K562 (cell line): ENCODE measurements at regions not wholly inside any gene's neighbourhood (a gene's known extent, or its start where the extent isn't known, plus 50 kb on each side); places are given as distances from the start of the nearest gene placed in this dataset.
"Not testable (repeated sequence)": the region's sequence is repeated elsewhere in the genome, so short reads cannot be mapped to it uniquely, and the experiment has no call there.

Experiments
- ATAC-seq: fragments of 200-7000 bp; cut with Tn5 transposase; 3 replicates; pipeline ENCODE4 v1.9.1; 2020; ENCODE audit warnings: moderate library complexity
- BruUV-seq: library from RNA; stranded (reverse); fragments of 400-500 nt; replicated peaks from 2 replicates; lab custom pipeline; 2021; lab: Mats Ljungman, UMichigan
- CTCF ChIA-PET: fragments of 300-600 bp; formaldehyde crosslinking; extraction: SDS; loops from one replicate; lab custom pipeline; 2021; ENCODE audit warnings: low intra/inter-chr PET ratio; lab: Yijun Ruan, JAX
- POLR2A ChIA-PET: fragments of 300-600, 350-650 bp; sonication (Branson Sonifier 250); formaldehyde crosslinking; extraction: SDS; loops from one replicate; lab custom pipeline; 2021; ENCODE audit warnings: antibody characterized with exemption, inconsistent platforms; lab: Yijun Ruan, JAX
- DNase-seq, 4 experiments: peaks; one replicate each; pipeline versions ENCODE4 v3.0.0 to v3.0.0-alpha.2; 2011 to 2018; ENCODE audit warnings: low spot score in 3 of 4, mixed read lengths in 3 of 4; ENCODE audit errors: extremely low read depth in 1 of 4
- FAIRE-seq: peaks from 2 replicates; lab custom pipeline; 2011; peaks lifted over from hg19 to GRCh38; lab: Jason Lieb, UNC
- H2AFZ ChIP-seq: 2 replicates; pipeline ENCODE4 v1.6.0; 2011; ENCODE audit warnings: low read depth, low read length, control low read depth, inconsistent platforms
- H3K27ac ChIP-seq: fragments of 200-600 bp; 3 replicates; pipeline ENCODE4 v1.8.0; 2011; ENCODE audit warnings: low read depth, mild to moderate bottlenecking, control low read depth, inconsistent platforms, low read length, moderate library complexity, mixed read lengths; ENCODE audit errors: extremely low read depth
- H3K27me3 ChIP-seq, 2 experiments: fragments of 300-600 bp in 1 of 2; 2 replicates in 1 of 2; 3 replicates in 1 of 2; pipeline versions ENCODE4 v1.6.0 to v1.8.0; 2011; ENCODE audit warnings: inconsistent platforms in 2 of 2, low read length in 2 of 2, mild to moderate bottlenecking in 1 of 2, mixed read lengths in 1 of 2, moderate library complexity in 1 of 2; ENCODE audit not compliant: control insufficient read depth in 2 of 2, insufficient read depth in 2 of 2
- H3K36me3 ChIP-seq: fragments of 300-600 bp; 3 replicates; pipeline ENCODE4 v1.8.0; 2011; ENCODE audit warnings: mild to moderate bottlenecking, low read length, inconsistent platforms; ENCODE audit not compliant: control insufficient read depth, insufficient read depth
- H3K4me1 ChIP-seq, 2 experiments: fragments of 200-600 bp in 1 of 2; replicated peaks in 1 of 2; 2 replicates in 1 of 2; 3 replicates in 1 of 2; pipeline versions ENCODE4 v1.5.1 to v1.8.0; 2011; ENCODE audit warnings: inconsistent platforms in 2 of 2, low read length in 2 of 2, mild to moderate bottlenecking in 1 of 2, mixed read lengths in 1 of 2, moderate library complexity in 1 of 2; ENCODE audit not compliant: control insufficient read depth in 2 of 2, insufficient read depth in 2 of 2
- H3K4me2 ChIP-seq: 2 replicates; pipeline ENCODE4 v1.6.1; 2011; ENCODE audit warnings: low read length, control low read depth, inconsistent platforms, mixed read lengths; ENCODE audit not compliant: insufficient read depth
- H3K4me3 ChIP-seq: fragments of 200-600 bp; sonication (generic), shearing (Covaris generic); 2 replicates; pipeline ENCODE4 v1.5.1; 2016; ENCODE audit warnings: control low read depth, inconsistent platforms
- H3K79me2 ChIP-seq: fragments of 200-600 bp; 3 replicates; pipeline ENCODE4 v1.8.0; 2011; ENCODE audit warnings: low read length, inconsistent platforms; ENCODE audit not compliant: control insufficient read depth, insufficient read depth
- H3K9ac ChIP-seq, 2 experiments: 2 replicates each; pipeline versions ENCODE4 v1.6.0 to v1.6.1; 2011; ENCODE audit warnings: low read depth in 2 of 2, low read length in 2 of 2, control low read depth in 1 of 2, inconsistent platforms in 1 of 2, mild to moderate bottlenecking in 1 of 2, mixed read lengths in 1 of 2; ENCODE audit not compliant: insufficient read depth in 1 of 2
- H3K9me1 ChIP-seq: one replicate; pipeline ENCODE4 v1.6.0; 2011; ENCODE audit warnings: inconsistent platforms, mild to moderate bottlenecking, low read length, moderate library complexity; ENCODE audit not compliant: control insufficient read depth, insufficient read depth
- H3K9me3 ChIP-seq: replicated peaks from 2 replicates; pipeline ENCODE4 v1.5.1; 2011; ENCODE audit warnings: low read depth, low read length, inconsistent platforms; ENCODE audit not compliant: control insufficient read depth, insufficient read depth
- H4K20me1 ChIP-seq: replicated peaks from 2 replicates; pipeline ENCODE4 v1.6.1; 2011; ENCODE audit warnings: low read length, inconsistent platforms, mixed read lengths; ENCODE audit not compliant: control insufficient read depth, insufficient read depth
- WGBS: fragments of 100-300 bp; shearing (Covaris generic); methylation state at CpG from one replicate; pipeline ENCODE4 v1.1.6; 2016; ENCODE audit warnings: low coverage, mixed read lengths; ENCODE audit not compliant: insufficient coverage; ENCODE audit errors: missing lambda C conversion rate; 5-methylcytosine and 5-hydroxymethylcytosine counted together
- in situ Hi-C: fragments of 300-500 bp; cut with MboI; formaldehyde crosslinking; loops from 4 replicates; pipeline ENCODE4 v1.15.0; 2018; ENCODE audit warnings: inconsistent platforms, mixed read lengths
- intact Hi-C: fragments of 100-400 bp; cut with micrococcal nuclease; formaldehyde crosslinking; loops from 2 replicates; pipeline ENCODE4 v1.14.2; 2022

GRCh38 chr2:95767950-95768349 lies 176.1 kb downstream of the TRIM43 start:
- BruUV-seq, H3K9ac ChIP-seq, intact Hi-C loops: not testable (repeated sequence)

GRCh38 chr2:95769256-95769655 lies 177.5 kb downstream of the TRIM43 start:
- H3K36me3 ChIP-seq, POLR2A ChIA-PET, FAIRE-seq, H2AFZ ChIP-seq, H3K27ac ChIP-seq, H3K9me1 ChIP-seq, DNase-seq, intact Hi-C loops, CTCF ChIA-PET, H3K79me2 ChIP-seq, H3K4me3 ChIP-seq, in situ Hi-C loops, BruUV-seq, H3K9me3 ChIP-seq, ATAC-seq, H4K20me1 ChIP-seq, H3K4me1 ChIP-seq, H3K9ac ChIP-seq, H3K4me2 ChIP-seq, H3K27me3 ChIP-seq: not testable (repeated sequence)
- no CpG with 5 or more reads among the region's 1 CpG for WGBS

More at GRCh38 chr2:95767950-95768349, 176.1 kb downstream of the TRIM43 start:
- H3K4me1 ChIP-seq, H3K4me3 ChIP-seq, DNase-seq, H3K9me1 ChIP-seq, POLR2A ChIA-PET, H3K79me2 ChIP-seq, CTCF ChIA-PET, in situ Hi-C loops, FAIRE-seq, H3K27ac ChIP-seq, H3K27me3 ChIP-seq, ATAC-seq, H3K36me3 ChIP-seq, H3K4me2 ChIP-seq, H2AFZ ChIP-seq, H4K20me1 ChIP-seq, H3K9me3 ChIP-seq: not testable (repeated sequence)
- 0% methylated on average over 1 of the region's 3 CpGs for WGBS

GRCh38 chr2:95770726-95771125 lies 178.9 kb downstream of the TRIM43 start:
- H3K4me3 ChIP-seq, H2AFZ ChIP-seq, CTCF ChIA-PET, H3K4me2 ChIP-seq, H3K9me1 ChIP-seq, FAIRE-seq, H4K20me1 ChIP-seq, ATAC-seq, H3K9ac ChIP-seq, DNase-seq, H3K79me2 ChIP-seq, H3K27me3 ChIP-seq, H3K36me3 ChIP-seq, H3K27ac ChIP-seq, H3K9me3 ChIP-seq, intact Hi-C loops, H3K4me1 ChIP-seq, BruUV-seq, POLR2A ChIA-PET: not testable (repeated sequence)
- 3% methylated on average over 5 of the region's 9 CpGs for WGBS
- in situ Hi-C loops: loop anchor here (5.0 kb wide), 1 partner anchor 1837 kb away; no protein-coding TSS in a partner anchor
